ENCODE measurements at regions not wholly inside any gene's neighbourhood (a gene's known extent, or its start where the extent isn't known, plus 50 kb on each side); places are given as distances from the start of the nearest gene placed in this dataset.
A peak's percentile ranks its signal among the peaks of the same experiment; 100 is the strongest.

GRCh38 chr2:65918760-65919187 lies 486.4 kb upstream of the SPRED2 start (continued):
- TF ChIP-seq ZNF225 (CRISPR knock-in tag; IDR thresholded peaks at IDR 0.05), result no peak
- TF ChIP-seq ETV5 (CRISPR knock-in tag; IDR thresholded peaks at IDR 0.05; ENCODE audit: borderline replicate concordance), result peak; percentile 72; the same call in 1 of the 2 replicates
- TF ChIP-seq CHD2 (IDR thresholded peaks at IDR 0.05; ENCODE audit: low read depth, low read length), result no peak
- no peak; the same call in 1 of the 2 replicates for TF ChIP-seq ZNF768 (CRISPR knock-in tag; IDR thresholded peaks at IDR 0.05)
- TF ChIP-seq HOXA3 (CRISPR knock-in tag; IDR thresholded peaks at IDR 0.05), result no peak
- TF ChIP-seq MEF2D (CRISPR knock-in tag; IDR thresholded peaks at IDR 0.05), result no peak
- TF ChIP-seq SETDB1 (CRISPR knock-in tag; IDR thresholded peaks at IDR 0.05; ENCODE audit: borderline replicate concordance), result no peak
- TF ChIP-seq CREB1 (IDR thresholded peaks at IDR 0.05), result no peak
- no peak for TF ChIP-seq CREB1 (CRISPR knock-in tag; IDR thresholded peaks at IDR 0.05)
- no peak for TF ChIP-seq FOXK2 (IDR thresholded peaks at IDR 0.05)
- TF ChIP-seq KLF6 (CRISPR knock-in tag; IDR thresholded peaks at IDR 0.05), result no peak
- peak; percentile 99 for TF ChIP-seq ZNF710 (CRISPR knock-in tag; IDR thresholded peaks at IDR 0.05; ENCODE audit: borderline replicate concordance)
- TF ChIP-seq ETS1 (CRISPR knock-in tag; IDR thresholded peaks at IDR 0.05), result no peak
- no peak for TF ChIP-seq ZFP62 (CRISPR knock-in tag; IDR thresholded peaks at IDR 0.05)
- TF ChIP-seq MTERF4 (CRISPR knock-in tag; IDR thresholded peaks at IDR 0.05), result no peak
- TF ChIP-seq KAT2B (IDR thresholded peaks at IDR 0.05; ENCODE audit: borderline replicate concordance, low read depth, low read length), result no peak
- TF ChIP-seq ZBTB2 (CRISPR knock-in tag; IDR thresholded peaks at IDR 0.05; ENCODE audit: low read depth), result no peak
- no peak for TF ChIP-seq ZNF280B (CRISPR knock-in tag; IDR thresholded peaks at IDR 0.05; ENCODE audit: borderline replicate concordance)
- TF ChIP-seq ZBTB4 (CRISPR knock-in tag; IDR thresholded peaks at IDR 0.05; ENCODE audit: borderline replicate concordance), result no peak
